ENCODE measurements at regions not wholly inside any gene's neighbourhood (a gene's known extent, or its start where the extent isn't known, plus 50 kb on each side); places are given as distances from the start of the nearest gene placed in this dataset.

GRCh38 chr12:19972325-19973288 lies 395.7 kb upstream of the PDE3A start:
- H3K79me2 ChIP-seq (ENCODE audit: insufficient read depth, low read length), result no peaks in the 10 kb centered on the region
- no peak overlapping the region for H3K9ac ChIP-seq (ENCODE audit: low read length)
- no peak for TF ChIP-seq EGR1 (IDR thresholded peaks at IDR 0.05; ENCODE audit: low read depth)
- no peak for TF ChIP-seq SRF (IDR thresholded peaks at IDR 0.05; ENCODE audit: low read depth)
- no peak for TF ChIP-seq SIN3A (IDR thresholded peaks at IDR 0.05; ENCODE audit: low read depth)
- ATAC-seq, result no peak
- intact Hi-C loops (cut with micrococcal nuclease), result no loop called here
- no peaks in the 10 kb centered on the region for H3K9me2 ChIP-seq (ENCODE audit: insufficient read depth)
- H3K27me3 ChIP-seq (ENCODE audit: insufficient read depth, low read length), result no peaks in the 10 kb centered on the region
- H3K4me3 ChIP-seq (replicated peaks in 1 of 2; ENCODE audit: low read depth in 1 of 2, low read length in 2 of 2), result no peak overlapping the region
- no peaks in the 10 kb centered on the region for H3K36me3 ChIP-seq (ENCODE audit: control insufficient read depth in 1 of 2, insufficient read depth in 2 of 2, low read length in 2 of 2)
- POLR2A ChIA-PET, result no interaction called here
- BruUV-seq (replicated peaks), result no TSS peak
- no peak overlapping the region for H2AFZ ChIP-seq (ENCODE audit: low read depth, low read length, poor library complexity, severe bottlenecking)
- CTCF ChIA-PET, result no interaction called here
- peaks cover 0 to 3% of the 10 kb centered on the region in 2 experiments; a peak in 2 of 4 replicates for H3K4me1 ChIP-seq (ENCODE audit: control insufficient read depth in 1 of 2, insufficient read depth in 2 of 2, low read length in 2 of 2)
- RAD21 ChIA-PET (ENCODE audit: low non-redundant PET in 1 of 2, low total read pairs in 2 of 2, uncharacterized antibody in 2 of 2, unreplicated experiment in 2 of 2), result no interaction called here
- DNase-seq (ENCODE audit: low read depth, low spot score), result no peak
- no peak overlapping the region for H3K4me2 ChIP-seq (ENCODE audit: low read length)
- H4K20me1 ChIP-seq (ENCODE audit: insufficient read depth), result no peaks in the 10 kb centered on the region
- no peak overlapping the region for H3K27ac ChIP-seq (ENCODE audit: low read depth, low read length)
- H3K9me3 ChIP-seq (ENCODE audit: control insufficient read depth in 1 of 2, insufficient read depth in 1 of 2, low read depth in 1 of 2, low read length in 2 of 2), result no peaks in the 10 kb centered on the region

DNA sequence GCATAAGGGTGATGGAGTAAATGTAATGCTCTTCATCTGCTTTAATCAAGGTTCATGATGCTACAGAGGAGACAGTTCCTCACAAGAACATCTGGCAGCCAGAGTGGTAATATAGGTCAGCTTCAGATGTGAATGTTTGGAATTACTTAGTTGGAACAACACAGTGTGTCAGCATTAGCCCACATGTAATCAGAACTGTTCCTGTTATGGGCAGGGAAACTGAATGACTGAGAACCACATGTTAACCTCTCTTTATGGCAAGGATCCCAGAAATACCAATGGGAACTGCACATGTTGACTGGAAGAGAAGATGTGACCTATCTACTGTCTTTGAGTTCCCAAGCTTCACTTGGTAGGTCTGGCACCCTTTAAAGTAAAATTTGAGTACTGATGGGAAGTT lies 390.1 kb upstream of the PDE3A start:
- DNase-seq (ENCODE audit: low read depth, low spot score), result no peak
- H3K36me3 ChIP-seq (ENCODE audit: control insufficient read depth in 1 of 2, insufficient read depth in 2 of 2, low read length in 2 of 2), result no peaks in the 10 kb centered on the region
- BruUV-seq (replicated peaks), result no TSS peak
- TF ChIP-seq EZH2phosphoT487 (IDR thresholded peaks at IDR 0.05; ENCODE audit: borderline replicate concordance) (no peak), FOSL1 (IDR thresholded peaks at IDR 0.05; ENCODE audit: low read depth) (no peak), EZH2 (IDR thresholded peaks at IDR 0.05) (no peak), CTCF (IDR thresholded peaks at IDR 0.05 in 2 of 3, conservative IDR thresholded peaks at IDR 0.05 in 1 of 3; ENCODE audit: borderline replicate concordance in 1 of 3, insufficient read depth in 1 of 3, low read depth in 2 of 3, low read length in 2 of 3) (no peak), SIN3A (IDR thresholded peaks at IDR 0.05; ENCODE audit: low read depth) (no peak), JUND (IDR thresholded peaks at IDR 0.05) (no peak), ZBTB33 (IDR thresholded peaks at IDR 0.05; ENCODE audit: extremely low read depth, insufficient replicate concordance, low read length) (no peak), TCF7L2 (IDR thresholded peaks at IDR 0.05; ENCODE audit: borderline replicate concordance, extremely low read depth, insufficient read depth, insufficient read length) (no peak), YY1 (IDR thresholded peaks at IDR 0.05; ENCODE audit: extremely low read depth, insufficient replicate concordance, low read depth, low read length) (no peak), EGR1 (IDR thresholded peaks at IDR 0.05; ENCODE audit: low read depth) (no peak), SRF (IDR thresholded peaks at IDR 0.05; ENCODE audit: low read depth) (no peak), ZNF274 (IDR thresholded peaks at IDR 0.05; ENCODE audit: low read depth, low read length) (no peak), CEBPB (IDR thresholded peaks at IDR 0.05; ENCODE audit: low read depth) (no peak), CBX3 (IDR thresholded peaks at IDR 0.05; ENCODE audit: low read depth) (no peak), SP1 (IDR thresholded peaks at IDR 0.05; ENCODE audit: low read depth) (no peak)
- TF ChIP-seq, protein P1, sequence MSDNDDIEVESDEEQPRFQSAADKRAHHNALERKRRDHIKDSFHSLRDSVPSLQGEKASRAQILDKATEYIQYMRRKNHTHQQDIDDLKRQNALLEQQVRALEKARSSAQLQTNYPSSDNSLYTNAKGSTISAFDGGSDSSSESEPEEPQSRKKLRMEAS (IDR thresholded peaks at IDR 0.05), result no peak

More for the DNA sequence above, 390.1 kb upstream of the PDE3A start:
- no peak overlapping the region for H3K4me3 ChIP-seq (replicated peaks in 1 of 2; ENCODE audit: low read depth in 1 of 2, low read length in 2 of 2)
- ChIA-PET RAD21 (ENCODE audit: low non-redundant PET in 1 of 2, low total read pairs in 2 of 2, uncharacterized antibody in 2 of 2, unreplicated experiment in 2 of 2) (no interaction called here), POLR2A (no interaction called here), CTCF (no interaction called here)
- intact Hi-C loops (cut with micrococcal nuclease), result no loop called here
- no peak overlapping the region for H2AFZ ChIP-seq (ENCODE audit: low read depth, low read length, poor library complexity, severe bottlenecking)
- no peak overlapping the region for H3K9ac ChIP-seq (ENCODE audit: low read length)
- H3K27ac ChIP-seq (ENCODE audit: low read depth, low read length), result no peak overlapping the region
- no peaks in the 10 kb centered on the region for H3K4me1 ChIP-seq (ENCODE audit: control insufficient read depth in 1 of 2, insufficient read depth in 2 of 2, low read length in 2 of 2)
- no peak for ATAC-seq
- H3K9me2 ChIP-seq (ENCODE audit: insufficient read depth), result no peaks in the 10 kb centered on the region
- no peaks in the 10 kb centered on the region for H3K9me3 ChIP-seq (ENCODE audit: control insufficient read depth in 1 of 2, insufficient read depth in 1 of 2, low read depth in 1 of 2, low read length in 2 of 2)
- no peaks in the 10 kb centered on the region for H4K20me1 ChIP-seq (ENCODE audit: insufficient read depth)
- no peak overlapping the region for H3K4me2 ChIP-seq (ENCODE audit: low read length)
- no peaks in the 10 kb centered on the region for H3K27me3 ChIP-seq (ENCODE audit: insufficient read depth, low read length)
- H3K79me2 ChIP-seq (ENCODE audit: insufficient read depth, low read length), result no peaks in the 10 kb centered on the region
